ENCODE measurements at regions not wholly inside any gene's neighbourhood (a gene's known extent, or its start where the extent isn't known, plus 50 kb on each side); places are given as distances from the start of the nearest gene placed in this dataset.
"Not testable (repeated sequence)": the region's sequence is repeated elsewhere in the genome, so short reads cannot be mapped to it uniquely, and the experiment has no call there.

DNA sequence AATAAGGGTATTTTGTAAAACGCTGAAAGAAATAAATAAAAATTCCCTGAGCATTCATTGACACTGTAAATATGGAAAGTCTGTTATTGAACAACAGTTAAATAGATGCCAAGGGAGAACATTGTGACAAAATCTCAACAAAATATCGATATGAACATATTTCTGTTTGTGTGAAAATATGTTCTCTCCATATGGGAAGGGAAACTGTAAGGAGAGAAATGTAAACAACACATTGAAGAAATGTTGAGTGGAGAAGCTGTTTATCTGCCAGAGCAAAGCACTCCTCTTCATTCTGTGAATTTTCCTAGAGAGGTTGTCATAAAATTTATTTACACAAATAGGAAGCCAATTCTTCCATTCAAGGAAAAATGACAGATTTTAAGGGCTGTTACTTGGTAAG lies 57.1 kb upstream of the EOMES start:
- DNase-seq, result no peak

DNA sequence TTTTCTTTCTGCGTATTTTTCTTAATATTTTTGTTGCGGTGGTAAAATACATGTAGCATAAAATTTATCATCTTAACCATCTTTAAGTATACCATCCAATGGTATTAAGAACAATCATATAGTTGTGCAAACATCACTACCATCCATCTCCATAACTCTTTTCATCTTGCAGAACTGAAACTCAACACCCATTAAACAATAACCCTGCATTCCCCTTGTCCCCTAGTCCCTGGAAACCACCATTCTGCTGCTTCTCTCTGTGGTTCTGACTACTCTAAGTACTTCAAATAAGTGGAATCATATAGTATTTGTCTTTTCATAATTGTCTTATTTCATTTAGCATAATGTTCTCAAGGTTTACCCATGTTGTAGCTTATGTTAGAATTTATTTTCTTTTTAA lies 67.3 kb upstream of the EOMES start:
- DNase-seq, result no peak

DNA sequence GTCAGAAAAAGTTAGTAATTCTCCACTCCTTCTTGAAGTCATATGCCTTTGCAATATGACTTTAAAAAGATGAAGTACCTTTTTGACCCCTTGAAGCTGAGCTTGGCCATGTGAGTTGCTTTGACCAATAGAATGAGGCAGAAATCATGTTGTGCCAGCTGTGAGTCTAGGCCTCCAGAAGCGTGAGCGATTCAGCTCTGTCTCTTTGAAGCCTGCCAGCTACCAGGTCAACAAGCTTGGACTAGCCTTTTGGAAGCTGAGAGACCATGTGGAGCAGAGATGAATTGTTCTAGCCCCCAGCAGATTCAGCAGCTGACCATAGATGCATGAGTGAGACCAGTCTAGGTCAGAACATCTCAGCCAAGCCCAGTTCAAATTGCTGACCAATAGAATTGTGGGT lies 69.8 kb upstream of the EOMES start:
- no peak for DNase-seq

DNA sequence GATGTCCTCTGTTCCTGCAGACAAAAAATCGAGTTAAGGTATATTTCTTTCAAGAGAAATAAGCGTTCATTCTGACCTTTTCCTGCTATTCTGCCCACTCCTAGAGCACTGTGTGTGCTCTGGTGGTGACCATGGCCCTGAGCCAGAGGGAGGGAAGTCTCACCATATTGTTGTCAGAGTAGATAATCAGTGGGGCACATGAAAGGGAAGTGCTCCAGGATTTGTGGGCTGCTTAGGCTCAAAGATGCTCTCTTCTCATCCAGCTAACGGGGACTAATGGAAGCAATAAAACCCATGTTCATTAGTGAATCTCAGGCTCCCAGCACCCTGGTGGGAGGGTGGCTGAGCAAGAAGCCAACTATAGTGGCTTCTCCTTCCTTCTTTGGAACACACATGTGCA lies 70.7 kb upstream of the EOMES start:
- no peak for DNase-seq

DNA sequence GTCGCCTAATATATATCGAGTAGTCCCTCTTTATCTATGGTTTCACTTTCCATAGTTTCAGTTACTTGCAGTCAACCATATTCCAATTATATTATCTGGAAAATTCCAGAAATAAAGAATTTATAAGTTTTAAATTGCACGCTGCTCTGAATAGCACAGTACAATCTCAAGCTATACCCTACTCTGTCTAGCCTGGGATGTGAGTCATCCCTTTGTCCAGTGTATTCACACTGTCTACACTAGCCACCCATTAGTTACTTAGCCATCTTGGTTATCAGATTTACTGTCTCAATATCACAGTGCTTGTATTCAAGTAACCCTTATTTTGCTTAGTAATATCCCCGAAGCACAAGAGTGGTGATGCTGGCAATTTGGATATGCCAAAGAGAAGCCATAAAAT lies 72.1 kb upstream of the EOMES start:
- DNase-seq, result no peak

DNA sequence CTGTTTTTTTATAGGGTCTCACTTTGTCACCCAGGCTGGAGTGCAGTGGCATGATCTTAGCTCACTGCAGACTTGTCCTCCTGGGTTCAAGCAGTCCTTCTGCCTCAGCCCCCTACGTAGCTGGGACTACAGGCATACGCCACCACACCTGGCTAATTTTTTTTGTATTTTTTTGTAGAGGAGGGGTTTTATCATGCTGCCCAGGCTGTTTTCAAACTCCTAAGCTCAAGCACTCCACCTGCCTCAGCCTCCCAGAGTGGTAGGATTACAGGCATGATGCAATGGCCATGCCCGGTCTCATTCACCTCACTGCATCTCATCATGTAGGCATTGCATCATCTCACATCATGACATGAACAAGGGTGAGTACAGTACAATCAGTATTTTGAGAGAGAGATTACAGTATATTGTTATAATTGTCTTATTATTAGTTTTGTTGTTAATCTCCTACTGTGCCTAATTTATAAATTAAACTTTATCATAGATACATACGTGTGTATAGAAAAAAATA lies 74.3 kb upstream of the EOMES start:
- no peak for DNase-seq

DNA sequence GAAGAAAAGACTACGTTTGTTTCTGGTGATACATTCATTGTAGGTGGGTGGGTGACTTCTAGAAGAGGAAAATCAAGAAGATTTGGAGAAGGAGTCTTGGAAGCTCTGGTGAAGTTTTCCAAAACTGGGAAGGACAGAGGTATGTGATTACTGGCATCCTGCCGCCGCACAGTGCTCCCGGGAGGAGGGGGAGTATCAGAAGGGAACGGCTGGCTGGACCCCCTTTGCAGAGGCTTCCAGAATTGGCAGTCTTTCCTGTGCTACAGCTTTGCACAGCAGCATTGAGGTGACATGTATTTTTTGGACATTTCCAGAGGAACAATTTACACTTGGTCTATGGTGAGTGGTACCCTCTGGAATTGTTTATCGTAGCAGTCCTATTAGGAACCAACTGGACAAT lies 75.7 kb upstream of the EOMES start:
- no peak for DNase-seq

DNA sequence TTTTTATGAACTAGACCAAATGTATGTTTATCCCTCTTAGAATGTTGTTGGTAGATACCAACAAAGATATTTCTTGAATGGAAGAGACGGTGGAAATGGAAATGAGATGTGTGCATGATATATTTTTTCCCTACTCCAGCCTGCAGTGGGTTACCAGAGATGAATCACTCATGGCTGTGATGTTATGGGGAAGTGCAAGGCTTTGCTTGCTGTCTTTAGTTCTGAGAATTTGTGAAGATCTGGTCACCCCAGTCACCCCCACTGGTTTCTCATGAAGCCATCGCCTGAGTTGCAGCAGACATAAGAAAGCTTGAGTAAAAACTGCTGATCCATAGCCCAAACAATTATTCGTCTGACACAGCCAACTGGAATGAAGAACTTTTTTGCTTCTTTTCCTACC lies 78.1 kb upstream of the EOMES start:
- no peak for DNase-seq

DNA sequence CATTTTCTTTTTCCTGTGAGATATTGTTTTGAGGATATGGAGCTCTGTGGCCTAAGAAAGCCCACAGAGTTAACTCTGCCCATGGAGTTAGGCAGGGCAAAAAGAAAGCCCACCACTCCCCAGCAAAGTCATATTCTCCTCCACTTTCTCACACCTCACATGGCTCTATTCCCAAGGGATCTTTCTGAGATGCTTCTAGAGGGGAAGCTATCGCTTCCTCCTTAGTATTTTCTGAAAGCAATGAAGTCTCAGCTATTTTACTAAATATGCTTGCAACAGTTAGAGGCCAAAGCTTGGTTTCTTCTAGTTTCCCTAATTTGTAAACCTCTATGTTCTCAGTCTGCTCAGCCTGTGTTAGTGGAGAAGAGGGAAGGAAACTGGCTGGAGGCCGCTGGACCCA lies 80.3 kb upstream of the EOMES start:
- DNase-seq, result no peak

DNA sequence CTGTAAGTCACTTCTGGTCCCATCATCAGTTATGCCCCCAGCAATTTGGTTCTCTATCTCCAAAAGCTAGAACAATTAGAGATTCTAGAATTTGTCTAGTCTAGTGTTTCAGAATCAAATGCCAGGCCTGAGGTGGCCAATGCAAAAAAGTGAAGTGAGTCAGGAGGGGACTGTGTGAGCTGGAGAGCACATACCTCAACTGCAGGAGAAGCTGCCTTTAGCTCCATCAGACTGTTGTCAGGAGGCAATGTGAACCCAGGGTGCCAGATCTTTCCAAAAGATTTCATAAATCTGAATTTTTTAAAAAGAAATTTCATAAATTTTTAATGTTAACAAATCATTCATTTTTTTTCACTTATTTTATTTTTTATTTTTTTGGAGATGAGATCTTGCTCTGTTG lies 80.7 kb upstream of the EOMES start:
- DNase-seq, result no peak

DNA sequence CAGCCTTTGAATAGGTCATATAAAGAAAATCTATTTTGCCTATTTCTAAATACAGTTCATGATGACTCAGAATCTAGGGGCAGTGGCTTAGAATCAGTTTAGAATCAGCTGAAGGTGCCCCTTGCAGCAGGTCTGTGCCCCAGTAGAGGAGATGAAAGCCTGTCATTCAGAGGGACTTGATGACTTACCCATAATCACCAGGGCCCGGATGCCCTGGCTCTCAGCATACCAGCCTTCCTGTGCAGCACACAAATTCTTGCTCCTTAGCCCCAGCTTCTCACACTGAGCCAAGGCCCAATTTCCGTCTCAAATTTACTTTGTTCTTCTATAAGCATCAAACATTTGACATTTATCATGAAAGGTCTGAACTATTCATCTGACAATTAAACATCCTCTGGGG lies 83.2 kb upstream of the EOMES start:
- no peak for DNase-seq

DNA sequence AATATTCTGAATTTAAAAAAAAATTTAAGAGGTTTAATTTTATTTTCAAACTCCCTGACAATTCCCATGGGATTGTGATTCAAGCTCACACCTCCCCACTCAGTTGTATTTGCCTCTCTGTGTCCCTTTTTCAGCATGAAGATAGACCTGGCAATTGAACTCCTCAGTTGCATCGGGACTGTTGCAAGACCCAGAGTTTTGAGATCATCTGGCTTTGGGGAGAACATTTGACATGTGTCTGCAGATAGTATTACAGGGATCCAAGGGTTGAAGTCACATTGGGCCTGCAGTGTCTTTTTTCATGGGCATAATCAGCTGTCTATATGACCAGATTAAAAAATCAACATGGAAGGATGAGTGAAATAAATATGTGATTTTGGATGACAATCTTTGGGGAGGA lies 91.1 kb upstream of the EOMES start:
- DNase-seq, result no peak

DNA sequence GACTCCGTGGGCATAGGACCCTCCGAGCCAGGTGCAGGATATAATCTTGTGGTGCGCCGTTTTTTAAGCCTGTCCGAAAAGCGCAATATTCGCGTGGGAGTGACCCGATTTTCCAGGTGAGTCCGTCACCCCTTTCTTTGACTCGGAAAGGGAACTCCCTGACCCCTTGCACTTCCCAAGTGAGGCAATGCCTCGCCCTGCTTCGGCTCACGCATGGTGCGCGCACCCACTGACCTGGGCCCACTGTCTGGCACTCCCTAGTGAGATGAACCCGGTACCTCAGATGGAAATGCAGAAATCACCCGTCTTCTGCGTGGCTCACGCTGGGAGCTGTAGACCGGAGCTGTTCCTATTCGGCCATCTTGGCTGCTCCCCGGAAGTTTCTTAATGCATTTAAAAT lies 99.5 kb upstream of the EOMES start:
- not testable (repeated sequence) for DNase-seq

DNA sequence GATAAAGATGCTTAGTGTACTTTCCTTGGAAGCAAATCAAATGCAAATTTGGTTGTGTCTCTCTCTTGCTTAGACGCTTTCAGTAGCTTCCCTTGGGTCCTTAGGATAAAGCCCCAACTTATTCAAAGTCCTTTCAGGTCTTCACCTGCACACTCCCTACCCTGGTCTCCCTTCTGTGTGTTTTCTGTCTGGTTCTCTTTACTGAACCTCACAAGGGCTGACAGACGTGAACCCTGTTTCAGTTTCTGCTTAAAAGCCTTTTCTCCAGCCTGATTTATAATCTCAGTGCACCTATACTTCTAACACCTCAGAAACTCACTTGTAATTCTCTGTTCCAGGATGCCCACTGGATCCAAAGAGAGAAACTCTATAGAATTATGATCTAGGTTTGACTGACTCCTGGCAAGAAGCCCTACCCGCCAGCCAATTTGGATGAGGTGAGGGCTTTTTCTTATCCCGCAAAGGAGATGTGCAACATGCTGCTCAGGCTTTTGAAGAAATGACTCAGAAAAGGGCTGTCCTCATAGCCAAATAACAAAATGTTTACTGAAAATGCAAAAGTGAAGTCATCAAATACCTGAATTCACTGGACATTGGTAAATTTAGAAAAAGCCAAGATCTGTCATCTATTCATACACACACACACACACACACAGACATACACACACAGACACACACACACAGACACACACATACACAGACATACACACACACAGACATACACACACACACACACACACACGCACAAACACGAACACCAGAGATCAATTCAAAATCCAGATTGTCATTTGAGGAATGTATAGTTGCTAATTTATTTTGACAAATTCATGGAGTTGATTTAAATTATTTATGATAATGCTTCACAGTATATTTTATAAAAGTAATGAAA lies 102.4 kb upstream of the EOMES start:
- no peak for DNase-seq

DNA sequence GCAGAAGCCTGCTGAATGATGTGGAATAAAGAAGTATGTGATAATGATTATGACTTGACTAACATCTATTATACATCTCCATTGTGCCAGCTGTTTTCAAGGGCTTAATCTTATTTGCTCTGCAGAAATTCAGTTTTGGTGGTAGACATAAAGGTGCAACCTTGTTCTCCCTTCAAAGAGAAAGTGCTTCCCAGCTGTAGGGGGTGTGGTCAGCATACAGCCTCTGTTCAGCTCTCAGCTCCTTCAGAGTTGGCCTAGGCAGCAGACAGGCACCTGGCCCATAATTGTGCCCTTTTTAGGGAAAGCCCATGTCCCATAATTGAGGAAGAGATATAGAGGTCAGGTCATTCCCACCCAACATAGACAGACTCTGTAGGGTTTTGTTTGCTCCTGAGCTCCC lies 104.3 kb upstream of the EOMES start:
- no peak for DNase-seq

DNA sequence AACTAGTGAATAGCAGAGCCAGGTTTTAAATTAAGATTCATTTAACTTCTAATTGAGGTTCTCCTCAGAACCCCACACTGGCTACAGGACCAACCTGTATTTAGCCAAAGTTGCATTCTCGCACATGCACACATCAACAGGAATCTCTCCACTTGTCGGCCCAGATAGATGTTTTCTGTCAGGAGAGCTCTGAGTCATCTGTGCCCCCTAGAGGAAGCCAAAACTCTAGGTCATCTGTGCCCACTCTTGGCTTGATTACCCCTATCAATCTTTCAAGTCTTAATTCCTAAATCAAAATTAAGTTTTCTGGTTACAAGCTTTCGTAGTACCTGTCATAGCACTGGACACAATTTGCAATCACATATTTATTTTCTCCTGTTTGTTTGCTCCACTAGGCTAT lies 104.9 kb upstream of the EOMES start:
- no peak for DNase-seq

DNA sequence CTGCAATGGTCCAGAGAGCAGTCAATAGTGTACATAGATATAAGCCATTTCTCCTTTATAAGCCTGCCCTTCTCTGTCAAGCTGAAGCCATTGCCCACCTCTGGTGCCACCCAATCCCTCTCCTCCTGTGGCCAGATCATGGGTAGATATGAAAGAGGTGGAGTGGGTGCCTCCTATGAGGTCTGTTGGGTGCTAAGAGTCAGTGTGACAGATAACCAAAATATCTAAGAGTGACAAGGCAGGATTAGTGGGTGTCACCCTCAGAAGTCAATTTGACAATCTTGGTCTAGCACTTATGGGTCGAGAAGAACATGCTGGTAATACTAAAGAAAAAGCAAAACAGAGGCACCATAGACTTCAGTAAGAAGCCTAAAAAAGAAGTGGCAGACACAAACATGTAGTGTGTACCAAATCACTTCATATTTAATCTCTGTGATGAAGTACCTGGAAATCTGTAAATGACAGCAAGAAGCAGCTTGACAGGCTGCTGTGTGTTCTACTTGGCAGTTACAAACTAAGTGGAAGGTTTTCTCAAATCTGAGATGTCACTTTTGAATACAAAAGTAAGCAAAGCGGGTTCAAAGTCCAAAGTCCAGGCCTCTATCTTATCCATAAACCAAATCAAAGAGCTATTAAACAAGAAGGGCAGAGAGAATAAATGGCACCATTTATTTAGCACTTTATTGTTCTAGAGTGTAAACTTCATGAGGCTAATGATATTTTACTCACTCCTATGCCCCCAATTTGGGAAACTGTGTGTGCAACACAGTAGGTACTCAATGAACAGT lies 118.9 kb upstream of the EOMES start:
- no peak for DNase-seq

DNA sequence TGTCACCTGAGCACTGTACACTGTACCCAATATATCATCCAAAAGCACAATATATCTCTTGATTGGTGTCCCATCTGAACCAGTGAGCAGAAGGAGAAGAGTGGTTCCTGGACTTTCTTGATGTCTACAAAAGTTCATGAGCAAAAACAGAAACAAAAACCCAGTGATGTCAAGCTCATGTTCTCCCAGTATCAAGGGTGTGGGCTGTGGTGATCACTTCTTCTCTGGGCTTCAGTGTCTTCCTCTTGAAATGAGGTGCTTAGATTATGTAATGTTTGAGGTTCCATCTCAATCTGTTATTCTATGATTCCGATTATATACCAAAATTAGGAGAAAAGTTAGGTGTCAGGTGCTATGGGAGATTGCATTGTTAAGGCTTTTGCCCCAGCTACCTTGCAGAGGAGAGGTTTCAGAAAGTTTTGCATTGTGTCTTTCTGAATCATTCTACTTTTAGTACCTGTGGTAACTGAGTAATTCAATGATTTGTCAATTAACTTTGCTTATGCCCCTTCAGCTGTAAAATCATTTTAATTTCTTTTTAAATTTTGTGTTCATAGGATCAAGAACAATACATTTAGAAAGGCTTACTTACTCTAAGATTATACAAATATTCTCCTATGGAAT lies 122.0 kb upstream of the EOMES start:
- no peak for DNase-seq

DNA sequence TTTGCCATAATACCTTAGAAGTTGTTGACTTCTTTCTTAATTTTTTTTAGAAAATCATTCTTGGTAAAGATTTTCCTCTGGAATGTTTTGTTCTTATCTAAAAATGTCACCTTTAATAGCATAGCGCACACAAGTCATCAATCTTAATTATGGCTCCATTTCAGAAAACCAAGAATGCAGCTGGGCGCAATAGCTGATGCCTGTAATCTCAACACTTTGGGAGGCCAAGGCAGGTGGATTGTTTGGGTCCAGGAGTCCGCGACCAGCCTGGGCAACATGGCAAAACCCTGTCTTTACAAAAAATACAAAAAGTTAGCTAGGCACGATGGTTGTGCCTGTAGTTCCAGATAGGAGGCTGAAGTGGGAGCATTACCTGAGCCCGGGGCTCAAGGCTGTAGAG lies 125.6 kb upstream of the EOMES start:
- no peak for DNase-seq

DNA sequence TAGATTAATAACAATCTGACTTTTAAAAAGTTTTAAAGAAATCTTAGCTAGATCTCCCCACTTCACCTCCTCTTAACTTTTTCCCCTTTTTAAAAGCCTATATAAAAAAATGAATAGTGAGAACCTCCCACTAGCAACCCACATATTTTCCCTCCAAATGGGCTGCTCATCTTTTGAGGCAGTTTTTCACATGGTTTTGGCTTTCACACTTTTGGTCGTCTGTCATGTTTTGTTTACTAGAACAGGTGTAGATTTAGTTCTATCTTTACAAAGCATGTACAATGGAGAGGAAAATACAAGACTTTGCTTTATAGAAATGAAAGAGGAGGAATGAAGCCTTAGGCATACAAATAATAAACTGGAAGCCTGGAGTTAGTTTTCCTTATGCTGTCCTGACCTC lies 126.7 kb upstream of the EOMES start:
- no peak for DNase-seq

DNA sequence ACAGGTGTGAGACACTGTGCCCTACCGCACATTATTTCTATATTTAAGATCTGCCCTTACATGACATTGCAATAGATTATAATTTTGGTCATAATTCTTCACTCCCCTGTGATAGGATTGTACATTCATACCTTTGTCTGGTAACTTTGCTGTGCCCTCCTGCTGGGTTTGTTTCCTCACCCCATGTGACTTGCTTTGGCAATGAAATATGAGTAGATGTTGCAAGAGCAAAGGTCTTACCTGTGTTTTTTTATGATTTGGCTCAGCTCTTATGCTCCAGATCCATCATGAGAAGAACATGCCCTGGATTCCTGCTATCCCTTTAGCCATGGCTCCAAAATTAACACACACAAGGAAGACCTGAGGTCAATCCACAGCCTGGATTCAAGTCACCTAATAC lies 137.7 kb upstream of the EOMES start:
- DNase-seq, result no peak

DNA sequence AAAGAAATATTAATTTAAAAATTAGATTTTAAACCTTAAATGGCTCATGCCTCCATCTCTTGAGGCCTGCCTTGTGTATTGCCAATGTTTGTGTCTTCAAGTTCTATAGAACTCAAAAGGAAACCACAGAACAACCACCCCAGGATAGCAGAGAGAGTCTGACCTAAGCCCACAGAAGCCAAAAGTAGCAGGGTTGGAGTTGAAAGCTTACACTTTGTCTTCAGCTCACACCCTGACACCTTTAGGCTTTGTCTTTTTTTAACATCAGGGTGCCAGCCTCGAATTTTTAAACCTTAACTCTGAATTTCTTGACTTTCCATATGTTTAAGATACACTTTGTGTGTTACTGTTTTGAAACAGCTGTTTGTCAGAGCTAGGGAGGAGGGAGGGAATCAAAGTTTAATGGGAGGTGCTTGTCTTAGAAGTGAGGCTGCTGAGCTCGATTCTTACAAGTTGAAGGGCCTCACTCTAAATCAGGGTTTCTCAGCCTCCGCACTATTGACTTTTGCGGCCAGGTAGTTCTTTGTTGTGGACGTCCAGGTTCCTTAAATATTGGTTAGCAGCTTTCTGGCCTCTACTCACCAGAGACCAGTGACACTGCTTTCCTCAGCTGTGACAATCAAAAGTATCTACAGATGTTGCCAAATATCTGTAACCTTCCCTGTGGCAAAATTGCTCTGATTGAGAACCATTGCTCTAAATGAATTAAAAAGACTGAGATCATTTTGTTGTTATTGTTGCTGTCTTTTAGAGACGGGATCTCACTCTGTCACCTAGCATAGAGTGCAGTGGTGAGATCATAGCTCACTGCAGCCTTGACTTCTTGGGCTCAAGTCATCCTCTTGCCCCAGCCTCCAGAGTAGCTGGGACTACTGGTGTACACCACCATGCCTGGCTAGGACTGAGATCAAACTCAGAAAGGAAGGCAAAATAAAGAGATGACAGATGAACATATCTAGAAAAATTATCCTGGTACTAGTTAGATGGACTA lies 139.2 kb upstream of the EOMES start:
- no peak for DNase-seq

Data from fibroblast of skin of back (primary cell).